ENCODE measurements at regions not wholly inside any gene's neighbourhood (a gene's known extent, or its start where the extent isn't known, plus 50 kb on each side); places are given as distances from the start of the nearest gene placed in this dataset.

GRCh38 chr4:117691572-117692351, 342.5 kb upstream of the NDST3 start:
- Histone ChIP-seq H3K27me3 (ENCODE audit: insufficient read depth, poor library complexity, severe bottlenecking) (no peaks in the 10 kb centered on the region), H3K4me3 (replicated peaks; ENCODE audit: insufficient read depth, low read length) (no peak overlapping the region), H3K27ac (replicated peaks) (no peak overlapping the region)
- TF ChIP-seq REST (IDR thresholded peaks at IDR 0.05; ENCODE audit: insufficient replicate concordance, low read depth) (no peak), CTCF (IDR thresholded peaks at IDR 0.05; ENCODE audit: insufficient read depth, low read length) (no peak), GABPA (IDR thresholded peaks at IDR 0.05; ENCODE audit: low read depth) (no peak), POLR2AphosphoS5 (IDR thresholded peaks at IDR 0.05; ENCODE audit: low read depth) (no peak), SPI1 (IDR thresholded peaks at IDR 0.05; ENCODE audit: borderline replicate concordance, low read depth) (no peak)
- no peak for DNase-seq (ENCODE audit: low read depth in 1 of 2, low spot score in 1 of 2)

GRCh38 chr4:117692538-117692937, 341.7 kb upstream of the NDST3 start:
- Histone ChIP-seq H3K4me3 (replicated peaks; ENCODE audit: insufficient read depth, low read length) (no peak overlapping the region), H3K27me3 (ENCODE audit: insufficient read depth, poor library complexity, severe bottlenecking) (no peaks in the 10 kb centered on the region), H3K27ac (replicated peaks) (no peak overlapping the region)
- no peak for DNase-seq (ENCODE audit: low read depth in 1 of 2, low spot score in 1 of 2)
- TF ChIP-seq SPI1 (IDR thresholded peaks at IDR 0.05; ENCODE audit: borderline replicate concordance, low read depth) (no peak), CTCF (IDR thresholded peaks at IDR 0.05; ENCODE audit: insufficient read depth, low read length) (no peak), GABPA (IDR thresholded peaks at IDR 0.05; ENCODE audit: low read depth) (no peak), REST (IDR thresholded peaks at IDR 0.05; ENCODE audit: insufficient replicate concordance, low read depth) (no peak), POLR2AphosphoS5 (IDR thresholded peaks at IDR 0.05; ENCODE audit: low read depth) (no peak)

- no peak for TF ChIP-seq CTCF (IDR thresholded peaks at IDR 0.05; ENCODE audit: insufficient read depth, low read length)
- no peak for TF ChIP-seq REST (IDR thresholded peaks at IDR 0.05; ENCODE audit: insufficient replicate concordance, low read depth)
- TF ChIP-seq POLR2AphosphoS5 (IDR thresholded peaks at IDR 0.05; ENCODE audit: low read depth), result no peak
- no peak for TF ChIP-seq SPI1 (IDR thresholded peaks at IDR 0.05; ENCODE audit: borderline replicate concordance, low read depth)
- no peak for TF ChIP-seq GABPA (IDR thresholded peaks at IDR 0.05; ENCODE audit: low read depth)
- Histone ChIP-seq H3K27me3 (ENCODE audit: insufficient read depth, poor library complexity, severe bottlenecking) (no peaks in the 10 kb centered on the region), H3K4me3 (replicated peaks; ENCODE audit: insufficient read depth, low read length) (no peak overlapping the region), H3K27ac (replicated peaks) (no peak overlapping the region)
- no peak for DNase-seq (ENCODE audit: low read depth in 1 of 2, low spot score in 1 of 2)
Measured at GRCh38 chr4:117699595-117699994, 334.7 kb upstream of the NDST3 start.
